MM.1S (cell line): ENCODE measurements at regions not wholly inside any gene's neighbourhood (a gene's known extent, or its start where the extent isn't known, plus 50 kb on each side); places are given as distances from the start of the nearest gene placed in this dataset.

Experiments used
- EZH2 ChIP-seq: fragments of 300-600 bp; sonication (generic); optimal IDR thresholded peaks from 2 replicates; pipeline ENCODE3; 2017; ENCODE audit warnings: low read depth, mild to moderate bottlenecking, antibody characterized with exemption, low read length, mixed read lengths
- EZH2phosphoT487 ChIP-seq: fragments of 300-600 bp; sonication (generic); IDR thresholded peaks from 2 replicates; pipeline ENCODE4 v1.6.1; 2018; ENCODE audit warnings: antibody characterized with exemption, low read length
- TF ChIP-seq, protein P1 (sequence below): fragments of 300-600 bp; sonication (generic); IDR thresholded peaks from 2 replicates; pipeline ENCODE4 v1.5.1; 2016; ENCODE audit warnings: antibody characterized with exemption, low read length, mixed read lengths

GRCh38 chr7:81420526-81421226 lies 349.2 kb downstream of the HGF start:
- no peak for TF ChIP-seq EZH2
- TF ChIP-seq, protein P1, sequence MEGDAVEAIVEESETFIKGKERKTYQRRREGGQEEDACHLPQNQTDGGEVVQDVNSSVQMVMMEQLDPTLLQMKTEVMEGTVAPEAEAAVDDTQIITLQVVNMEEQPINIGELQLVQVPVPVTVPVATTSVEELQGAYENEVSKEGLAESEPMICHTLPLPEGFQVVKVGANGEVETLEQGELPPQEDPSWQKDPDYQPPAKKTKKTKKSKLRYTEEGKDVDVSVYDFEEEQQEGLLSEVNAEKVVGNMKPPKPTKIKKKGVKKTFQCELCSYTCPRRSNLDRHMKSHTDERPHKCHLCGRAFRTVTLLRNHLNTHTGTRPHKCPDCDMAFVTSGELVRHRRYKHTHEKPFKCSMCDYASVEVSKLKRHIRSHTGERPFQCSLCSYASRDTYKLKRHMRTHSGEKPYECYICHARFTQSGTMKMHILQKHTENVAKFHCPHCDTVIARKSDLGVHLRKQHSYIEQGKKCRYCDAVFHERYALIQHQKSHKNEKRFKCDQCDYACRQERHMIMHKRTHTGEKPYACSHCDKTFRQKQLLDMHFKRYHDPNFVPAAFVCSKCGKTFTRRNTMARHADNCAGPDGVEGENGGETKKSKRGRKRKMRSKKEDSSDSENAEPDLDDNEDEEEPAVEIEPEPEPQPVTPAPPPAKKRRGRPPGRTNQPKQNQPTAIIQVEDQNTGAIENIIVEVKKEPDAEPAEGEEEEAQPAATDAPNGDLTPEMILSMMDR, result no peak
- TF ChIP-seq EZH2phosphoT487, result no peak
